Fibroblast of gingiva (primary cell): ENCODE measurements at regions not wholly inside any gene's neighbourhood (a gene's known extent, or its start where the extent isn't known, plus 50 kb on each side); places are given as distances from the start of the nearest gene placed in this dataset.
"Not testable (repeated sequence)": the region's sequence is repeated elsewhere in the genome, so short reads cannot be mapped to it uniquely, and the experiment has no call there.

Experiments used
- DNase-seq: peaks from one replicate; pipeline ENCODE4 v3.0.0-alpha.2; 2011; ENCODE audit warnings: low read depth

DNA sequence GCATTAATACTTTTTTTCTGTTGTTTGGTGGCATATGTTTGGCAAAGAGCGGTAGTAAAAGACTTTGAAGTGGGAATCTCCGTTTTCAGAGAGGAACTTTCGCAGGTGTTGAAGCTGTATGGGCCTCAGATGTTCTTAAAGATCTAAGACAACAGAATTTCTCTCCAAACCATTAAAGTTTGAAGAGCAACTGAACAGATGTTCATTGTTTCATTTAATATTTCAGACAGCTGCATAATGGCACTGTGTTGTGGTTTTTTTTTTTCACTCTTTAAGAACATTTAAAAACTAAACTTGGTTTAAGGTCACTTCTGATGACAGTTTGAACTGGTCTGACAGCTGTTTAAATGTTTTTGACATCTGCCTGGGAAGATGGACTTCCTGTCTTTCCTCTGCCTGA lies 882.7 kb upstream of the PCDH10 start:
- DNase-seq: no peak

DNA sequence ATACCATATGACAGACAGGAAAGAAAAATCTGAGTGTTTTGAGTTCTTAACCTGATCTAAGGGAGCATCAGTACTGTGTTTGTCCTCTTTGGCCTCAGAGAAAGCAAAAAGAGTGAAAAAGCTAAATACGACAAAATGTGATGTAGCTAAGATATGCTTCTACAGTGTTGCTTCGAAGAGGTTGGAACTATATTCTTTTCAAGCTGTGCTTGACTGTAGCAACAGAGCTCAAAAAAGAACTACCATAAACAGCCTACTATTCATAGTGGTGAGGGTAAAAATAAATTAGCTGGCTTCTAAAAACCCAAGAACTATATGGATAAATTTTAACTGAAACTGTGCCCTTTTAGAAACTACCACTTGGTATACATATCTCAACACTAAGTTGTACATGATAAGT lies 881.8 kb upstream of the PCDH10 start:
- no peak for DNase-seq

DNA sequence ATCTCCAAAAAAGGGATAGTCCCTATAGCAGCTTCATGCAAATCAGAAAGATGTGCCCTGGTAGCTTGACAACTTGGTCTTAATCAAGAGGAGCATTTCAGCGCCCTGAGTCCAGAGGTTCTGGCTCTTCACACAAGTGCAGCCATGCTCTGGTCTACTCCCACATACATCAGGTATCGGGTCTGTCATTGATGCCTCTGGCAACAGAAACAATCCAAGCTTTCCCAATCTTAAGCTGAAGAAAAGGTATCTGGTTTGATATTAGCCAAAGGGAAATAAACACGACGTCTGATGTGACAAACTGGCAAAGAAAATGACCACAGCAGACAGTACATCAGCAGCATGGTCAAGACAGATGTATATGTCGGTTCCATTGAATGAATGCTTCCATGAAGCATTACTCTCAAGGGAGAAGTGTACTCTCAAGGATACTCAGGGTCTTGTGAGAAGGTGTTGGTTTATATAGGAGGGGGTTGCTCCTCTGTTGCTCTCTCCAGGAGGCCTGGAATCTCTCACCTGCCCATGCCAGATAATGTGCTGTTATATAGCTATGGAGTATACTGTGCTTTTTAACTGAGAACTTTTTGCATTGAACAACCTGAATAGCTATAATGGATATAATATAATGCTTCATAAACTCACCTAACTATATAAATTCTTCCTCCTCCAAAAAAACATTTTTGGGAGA lies 879.6 kb upstream of the PCDH10 start:
- DNase-seq: no peak

GRCh38 chr4:132275583-132276121 lies 873.4 kb upstream of the PCDH10 start:
- DNase-seq: no peak

DNA sequence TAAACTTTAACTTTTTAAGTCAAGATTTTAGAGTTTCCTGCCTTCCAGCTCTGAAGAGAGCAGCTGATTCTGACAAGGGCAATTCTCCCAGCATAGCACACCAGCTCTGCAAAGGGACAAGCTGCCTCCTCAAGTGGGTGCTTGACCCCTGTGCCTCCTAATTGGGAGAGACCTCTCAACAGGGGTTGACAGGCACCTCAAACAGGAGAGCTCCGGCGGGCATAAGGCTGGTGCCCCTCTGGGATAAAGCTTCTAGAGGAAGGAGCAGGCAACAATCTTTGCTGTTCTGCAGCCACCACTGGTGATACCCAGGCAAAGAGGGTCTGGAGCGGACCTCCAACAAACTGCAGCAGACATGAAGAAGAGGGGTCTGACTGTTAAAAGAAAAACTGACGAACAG lies 872.9 kb upstream of the PCDH10 start:
- DNase-seq: no peak

- DNase-seq: no peak
Measured at GRCh38 chr4:132276989-132277388, 872.1 kb upstream of the PCDH10 start.

GRCh38 chr4:132281733-132282132 lies 867.4 kb upstream of the PCDH10 start:
- DNase-seq: no peak

GRCh38 chr4:132284910-132285426 lies 864.1 kb upstream of the PCDH10 start:
- no peak for DNase-seq

GRCh38 chr4:132297346-132297745 lies 851.7 kb upstream of the PCDH10 start:
- DNase-seq: peak; percentile 46

GRCh38 chr4:132299841-132300240 lies 849.3 kb upstream of the PCDH10 start:
- DNase-seq: peak; percentile 62

DNA sequence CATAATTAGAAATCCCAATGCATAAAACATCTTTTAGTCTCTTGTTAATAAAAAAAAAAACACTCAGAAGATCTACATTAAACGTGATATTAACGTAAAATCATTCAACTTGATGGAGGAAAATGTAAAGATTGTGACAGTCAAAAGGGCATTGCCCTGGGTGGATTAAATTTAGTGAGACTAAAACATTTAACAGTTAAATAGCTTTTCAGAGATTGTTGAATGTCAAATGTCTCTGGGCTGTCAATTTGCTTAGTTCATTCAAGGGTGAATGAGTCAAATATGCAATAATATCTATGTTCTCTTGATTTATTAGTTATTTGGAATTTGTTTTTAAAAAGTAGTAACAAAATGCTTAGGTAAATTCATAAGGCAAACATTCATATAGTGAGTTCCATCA lies 836.6 kb upstream of the PCDH10 start:
- no peak for DNase-seq

GRCh38 chr4:132313852-132314251 lies 835.2 kb upstream of the PCDH10 start:
- no peak for DNase-seq

DNA sequence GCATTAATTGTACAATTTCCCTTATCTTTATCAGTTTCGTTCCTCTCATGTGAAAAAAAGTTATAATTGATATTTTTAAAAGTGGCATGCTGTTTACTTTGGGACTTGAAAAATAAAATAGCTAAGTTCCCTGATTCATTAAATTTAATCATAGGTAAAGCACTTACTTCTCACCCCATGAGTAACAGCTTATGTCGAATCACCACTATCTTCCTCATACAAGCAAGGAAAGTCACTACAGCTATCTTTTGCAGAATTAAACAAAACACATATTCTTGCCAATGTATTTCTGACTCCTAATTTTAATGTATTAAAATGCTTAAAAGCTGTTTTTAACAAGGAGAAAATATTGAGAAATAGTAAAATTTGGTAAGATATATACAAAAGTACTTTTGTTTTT lies 832.4 kb upstream of the PCDH10 start:
- no peak for DNase-seq

DNA sequence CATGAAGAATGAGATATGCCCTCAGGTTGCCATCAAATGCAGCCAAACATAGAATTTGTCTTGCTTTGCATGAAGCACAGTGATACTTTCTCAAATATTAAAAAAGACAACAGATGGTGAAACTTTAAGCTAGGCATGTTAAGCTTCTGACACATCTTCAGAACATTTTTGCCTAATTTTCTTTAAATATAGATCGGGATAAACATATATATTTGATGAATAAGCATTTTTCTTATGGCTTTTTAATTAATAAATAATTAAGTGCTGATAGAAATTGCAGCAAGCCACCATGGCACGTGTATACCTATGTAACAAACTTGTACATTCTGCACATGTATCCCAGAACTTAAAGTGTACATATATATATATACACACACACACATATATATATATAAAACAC lies 831.2 kb upstream of the PCDH10 start:
- DNase-seq: no peak

GRCh38 chr4:132328761-132329160 lies 820.3 kb upstream of the PCDH10 start:
- DNase-seq: no peak

- no peak for DNase-seq
Measured at GRCh38 chr4:132330994-132331393, 818.1 kb upstream of the PCDH10 start.

DNA sequence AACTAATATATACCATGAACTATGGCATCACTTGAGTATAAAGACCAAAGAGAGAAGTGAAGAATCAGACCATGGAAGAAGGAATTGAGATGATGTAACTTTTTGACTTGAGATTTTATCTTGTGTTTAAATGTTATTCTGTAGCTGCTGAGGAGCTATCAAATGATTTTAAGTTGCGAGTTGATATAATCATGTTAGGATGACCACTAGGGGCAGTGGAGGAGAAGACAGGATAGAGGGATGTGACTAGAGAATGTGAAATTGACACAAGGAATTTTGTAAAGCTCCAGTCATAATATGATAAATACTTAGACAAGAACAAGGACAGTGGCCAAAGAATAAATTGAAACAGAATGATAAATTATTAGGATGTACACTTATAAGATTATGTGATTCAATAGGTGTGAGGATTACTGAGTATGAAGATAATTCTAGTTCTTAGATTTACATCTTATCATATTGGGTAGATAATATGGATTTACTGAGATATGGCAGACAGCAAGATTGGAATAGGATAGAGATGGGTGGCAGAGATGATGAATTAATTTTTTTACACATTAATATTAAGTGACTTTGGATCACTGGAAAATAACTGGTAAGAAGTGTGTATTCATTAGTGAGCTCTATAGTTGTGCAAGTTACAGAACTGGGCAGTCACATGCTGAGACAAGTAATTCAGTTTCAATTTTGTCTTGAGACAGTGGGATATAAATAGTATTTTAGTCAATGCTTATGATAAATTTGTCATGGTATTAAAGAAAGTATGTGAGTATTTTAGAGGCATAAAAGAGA lies 816.0 kb upstream of the PCDH10 start:
- DNase-seq: peak; percentile 8

DNA sequence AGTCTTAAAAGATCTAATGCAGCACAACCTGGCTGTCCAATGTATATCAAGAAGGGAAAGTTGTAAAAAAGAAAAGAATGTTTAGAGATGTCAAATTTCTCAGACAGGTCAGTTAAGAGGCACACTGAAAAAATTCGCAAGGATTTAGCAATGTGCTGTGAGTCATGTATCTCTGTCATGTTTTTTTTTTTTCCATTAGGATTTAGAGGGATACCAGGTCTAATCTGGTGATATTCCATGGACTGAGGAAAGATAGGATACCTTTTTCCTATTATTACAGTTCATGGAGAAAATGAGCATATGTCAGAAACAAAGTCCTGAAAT lies 815.4 kb upstream of the PCDH10 start:
- DNase-seq: peak; percentile 21

DNA sequence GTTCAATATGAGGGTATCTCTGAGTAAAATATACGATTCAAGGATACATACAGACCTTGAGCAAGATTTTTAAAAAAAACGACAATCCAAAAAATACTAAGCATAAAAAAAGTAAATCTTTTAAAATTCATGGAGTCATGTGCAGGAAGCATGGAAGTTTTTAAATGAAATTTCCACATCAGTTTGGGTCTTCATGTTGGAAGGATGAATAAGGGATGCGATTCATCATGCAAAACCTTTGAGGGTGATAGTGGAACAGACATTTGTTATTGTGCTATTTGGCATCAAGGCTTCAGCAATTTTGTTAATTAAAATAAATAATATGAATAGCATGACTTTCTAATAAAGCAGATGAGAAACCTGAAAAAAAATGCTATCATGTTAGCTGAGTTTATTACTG lies 815.0 kb upstream of the PCDH10 start:
- DNase-seq: no peak

- no peak for DNase-seq
Measured at GRCh38 chr4:132344924-132345828, 803.9 kb upstream of the PCDH10 start.

DNA sequence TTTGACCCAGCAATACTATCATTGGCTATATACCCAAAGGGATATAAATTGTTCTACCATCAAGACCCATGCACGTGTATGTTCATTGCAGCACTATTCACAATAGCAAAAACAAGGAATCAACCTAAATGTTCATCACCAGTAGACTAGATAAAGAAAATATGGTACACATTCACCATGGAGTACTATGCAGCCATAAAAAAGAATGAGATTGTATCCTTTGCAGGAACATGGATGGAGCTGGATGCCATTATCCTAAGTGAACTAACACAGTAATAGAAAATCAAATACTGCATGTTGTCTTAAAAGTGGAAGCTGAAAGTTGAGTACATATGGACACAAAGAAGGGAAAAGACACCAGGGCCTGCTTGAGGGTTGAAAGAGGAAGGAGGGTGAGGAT lies 803.1 kb upstream of the PCDH10 start:
- DNase-seq: no peak

DNA sequence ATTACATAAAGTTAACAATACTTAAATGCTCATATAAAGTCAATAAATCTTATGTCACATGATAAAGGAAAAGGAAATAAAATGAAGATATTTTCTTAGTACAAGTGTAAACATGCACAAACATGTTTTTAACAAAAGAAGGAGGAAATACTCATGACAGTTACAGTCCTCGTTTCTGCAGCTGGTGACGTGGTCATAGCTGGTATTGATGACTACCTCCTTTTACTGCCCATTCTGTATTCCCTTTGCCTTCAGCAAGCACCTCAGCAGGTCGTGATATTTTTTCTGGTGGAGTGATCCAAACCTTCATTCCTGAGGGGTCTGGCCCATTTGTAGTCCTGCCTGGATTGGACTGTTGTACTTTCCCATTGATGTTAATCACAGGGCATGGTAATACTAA lies 797.5 kb upstream of the PCDH10 start:
- DNase-seq: not testable (repeated sequence)
